ENCODE measurements at regions not wholly inside any gene's neighbourhood (a gene's known extent, or its start where the extent isn't known, plus 50 kb on each side); places are given as distances from the start of the nearest gene placed in this dataset.

DNA sequence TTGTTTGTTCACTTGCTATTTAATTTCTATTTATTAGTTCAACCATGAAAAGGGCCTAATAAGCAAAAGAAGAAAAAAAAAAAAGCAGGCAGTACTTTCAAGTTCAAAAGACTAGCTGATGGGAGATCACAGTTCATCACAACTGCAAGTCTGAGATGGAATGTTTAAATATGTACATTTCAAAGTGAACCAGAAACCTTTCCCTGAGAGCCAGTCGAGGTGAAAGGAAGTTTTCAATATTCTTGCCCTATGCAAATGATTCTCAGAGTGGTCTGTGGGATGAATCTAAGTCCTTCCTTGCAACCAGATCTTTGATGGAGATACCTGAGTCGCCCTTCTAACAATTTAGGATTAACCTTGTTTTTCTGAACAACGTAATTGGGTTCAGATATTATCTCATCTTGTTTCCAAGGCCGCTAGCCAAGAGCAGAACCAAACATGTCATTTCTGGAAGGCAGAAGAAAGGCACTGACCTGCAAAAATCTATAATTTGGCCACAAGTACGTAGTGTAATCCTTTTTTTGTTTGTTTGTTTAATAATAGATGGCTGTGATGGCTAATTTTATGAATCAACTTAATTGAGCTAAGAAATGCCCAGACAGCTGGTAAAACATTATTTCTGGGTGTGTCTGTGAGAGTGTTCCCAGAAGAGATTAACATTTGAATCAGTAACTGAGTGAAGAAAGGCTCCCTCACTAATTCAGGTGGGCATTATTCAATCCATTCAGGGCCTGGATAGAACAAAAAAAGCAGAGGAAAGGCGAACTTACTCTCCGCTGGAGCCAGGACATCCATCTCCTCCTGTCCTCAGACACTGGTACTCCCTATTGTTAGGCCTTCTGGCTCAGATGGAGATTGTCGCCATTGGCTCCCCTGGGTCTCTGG is 171.1 kb upstream of the TMPO start:
- TF ChIP-seq, protein P1, sequence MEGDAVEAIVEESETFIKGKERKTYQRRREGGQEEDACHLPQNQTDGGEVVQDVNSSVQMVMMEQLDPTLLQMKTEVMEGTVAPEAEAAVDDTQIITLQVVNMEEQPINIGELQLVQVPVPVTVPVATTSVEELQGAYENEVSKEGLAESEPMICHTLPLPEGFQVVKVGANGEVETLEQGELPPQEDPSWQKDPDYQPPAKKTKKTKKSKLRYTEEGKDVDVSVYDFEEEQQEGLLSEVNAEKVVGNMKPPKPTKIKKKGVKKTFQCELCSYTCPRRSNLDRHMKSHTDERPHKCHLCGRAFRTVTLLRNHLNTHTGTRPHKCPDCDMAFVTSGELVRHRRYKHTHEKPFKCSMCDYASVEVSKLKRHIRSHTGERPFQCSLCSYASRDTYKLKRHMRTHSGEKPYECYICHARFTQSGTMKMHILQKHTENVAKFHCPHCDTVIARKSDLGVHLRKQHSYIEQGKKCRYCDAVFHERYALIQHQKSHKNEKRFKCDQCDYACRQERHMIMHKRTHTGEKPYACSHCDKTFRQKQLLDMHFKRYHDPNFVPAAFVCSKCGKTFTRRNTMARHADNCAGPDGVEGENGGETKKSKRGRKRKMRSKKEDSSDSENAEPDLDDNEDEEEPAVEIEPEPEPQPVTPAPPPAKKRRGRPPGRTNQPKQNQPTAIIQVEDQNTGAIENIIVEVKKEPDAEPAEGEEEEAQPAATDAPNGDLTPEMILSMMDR (IDR thresholded peaks at IDR 0.05) = no peak
- TF ChIP-seq EZH2 (IDR thresholded peaks at IDR 0.05; ENCODE audit: borderline replicate concordance, insufficient read depth, low read depth, low read length, poor library complexity, severe bottlenecking) = no peak
